ENCODE measurements at regions not wholly inside any gene's neighbourhood (a gene's known extent, or its start where the extent isn't known, plus 50 kb on each side); places are given as distances from the start of the nearest gene placed in this dataset.
"Not testable (repeated sequence)": the region's sequence is repeated elsewhere in the genome, so short reads cannot be mapped to it uniquely, and the experiment has no call there.

DNA sequence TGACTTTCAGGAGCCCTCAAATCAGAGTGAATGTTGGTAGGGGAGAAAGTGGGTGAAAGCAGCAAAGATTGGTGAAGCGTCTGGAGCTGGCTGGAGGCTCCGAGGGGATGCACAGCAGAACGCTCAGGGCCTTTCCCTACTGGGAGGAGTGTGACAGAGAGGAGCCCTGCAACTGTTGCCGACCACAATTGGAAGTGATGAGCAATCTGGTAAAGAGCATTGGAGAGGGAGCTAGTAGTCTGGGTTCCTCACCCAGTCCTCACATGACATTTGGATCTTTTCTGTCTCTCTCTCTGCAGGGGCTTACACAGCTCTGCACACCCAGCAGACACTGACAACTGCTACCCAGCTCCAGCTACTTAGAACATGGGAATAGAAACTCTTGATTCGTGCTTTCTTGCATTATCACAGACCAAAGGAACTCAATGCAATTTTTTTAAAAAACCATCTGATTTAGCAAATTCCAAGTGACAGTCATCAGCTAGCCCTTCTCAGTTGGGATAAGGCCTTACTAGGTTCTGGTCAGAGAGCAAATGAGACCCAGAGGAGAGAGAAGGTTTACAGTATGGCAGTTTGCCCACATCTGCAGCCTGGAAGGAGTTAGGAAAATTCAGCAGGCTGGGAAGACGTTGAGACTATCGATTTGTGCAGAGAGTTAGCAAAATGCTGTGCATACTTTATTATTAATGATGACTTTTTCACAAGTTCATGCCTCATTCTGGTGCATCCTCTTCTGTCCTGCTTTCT is 278.0 kb upstream of the PLET1 start:
- intact Hi-C loops (cut with DNase I), result no loop called here
- whole genome bisulfite sequencing, 3 donors, result 70 to 76% (median 74%) methylated on average over 7 of the region's 7 CpGs
- H3K4me3 ChIP-seq, result no peak overlapping the region
- TF ChIP-seq POLR2A (IDR thresholded peaks at IDR 0.05), result no peak
- TF ChIP-seq EP300 (IDR thresholded peaks at IDR 0.05), result no peak
- TF ChIP-seq, protein P1, sequence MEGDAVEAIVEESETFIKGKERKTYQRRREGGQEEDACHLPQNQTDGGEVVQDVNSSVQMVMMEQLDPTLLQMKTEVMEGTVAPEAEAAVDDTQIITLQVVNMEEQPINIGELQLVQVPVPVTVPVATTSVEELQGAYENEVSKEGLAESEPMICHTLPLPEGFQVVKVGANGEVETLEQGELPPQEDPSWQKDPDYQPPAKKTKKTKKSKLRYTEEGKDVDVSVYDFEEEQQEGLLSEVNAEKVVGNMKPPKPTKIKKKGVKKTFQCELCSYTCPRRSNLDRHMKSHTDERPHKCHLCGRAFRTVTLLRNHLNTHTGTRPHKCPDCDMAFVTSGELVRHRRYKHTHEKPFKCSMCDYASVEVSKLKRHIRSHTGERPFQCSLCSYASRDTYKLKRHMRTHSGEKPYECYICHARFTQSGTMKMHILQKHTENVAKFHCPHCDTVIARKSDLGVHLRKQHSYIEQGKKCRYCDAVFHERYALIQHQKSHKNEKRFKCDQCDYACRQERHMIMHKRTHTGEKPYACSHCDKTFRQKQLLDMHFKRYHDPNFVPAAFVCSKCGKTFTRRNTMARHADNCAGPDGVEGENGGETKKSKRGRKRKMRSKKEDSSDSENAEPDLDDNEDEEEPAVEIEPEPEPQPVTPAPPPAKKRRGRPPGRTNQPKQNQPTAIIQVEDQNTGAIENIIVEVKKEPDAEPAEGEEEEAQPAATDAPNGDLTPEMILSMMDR (IDR thresholded peaks at IDR 0.05), result no peak
- H3K27ac ChIP-seq, result no peak overlapping the region
- no peaks in the 10 kb centered on the region for H3K36me3 ChIP-seq
- H3K4me1 ChIP-seq (ENCODE audit: insufficient read depth), result no peaks in the 10 kb centered on the region
- no peaks in the 10 kb centered on the region for H3K9me3 ChIP-seq
- DNase-seq, result no peak
- H3K27me3 ChIP-seq, result no peaks in the 10 kb centered on the region

DNA sequence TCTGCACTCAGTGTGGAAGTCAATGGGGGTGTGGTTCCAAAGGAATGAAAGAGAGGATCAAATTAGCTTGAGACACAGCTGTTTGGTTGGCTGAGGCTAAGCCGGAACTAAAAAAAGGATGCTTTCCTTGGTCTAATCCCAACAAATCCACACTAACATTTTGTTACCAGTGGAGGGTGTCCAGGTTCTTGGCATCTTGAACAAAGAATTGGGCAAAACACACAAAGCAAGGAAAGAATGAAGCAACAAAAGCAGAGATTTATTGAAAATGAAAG is 278.6 kb upstream of the PLET1 start:
- H3K4me3 ChIP-seq; DNase-seq; H3K27me3 ChIP-seq; H3K4me1 ChIP-seq (ENCODE audit: insufficient read depth); intact Hi-C loops (cut with DNase I); H3K9me3 ChIP-seq; H3K27ac ChIP-seq; H3K36me3 ChIP-seq: not testable (repeated sequence)
- WGBS, 3 donors, result 13 to 39% (median 15%) methylated on average over 1 of the region's 1 CpG

DNA sequence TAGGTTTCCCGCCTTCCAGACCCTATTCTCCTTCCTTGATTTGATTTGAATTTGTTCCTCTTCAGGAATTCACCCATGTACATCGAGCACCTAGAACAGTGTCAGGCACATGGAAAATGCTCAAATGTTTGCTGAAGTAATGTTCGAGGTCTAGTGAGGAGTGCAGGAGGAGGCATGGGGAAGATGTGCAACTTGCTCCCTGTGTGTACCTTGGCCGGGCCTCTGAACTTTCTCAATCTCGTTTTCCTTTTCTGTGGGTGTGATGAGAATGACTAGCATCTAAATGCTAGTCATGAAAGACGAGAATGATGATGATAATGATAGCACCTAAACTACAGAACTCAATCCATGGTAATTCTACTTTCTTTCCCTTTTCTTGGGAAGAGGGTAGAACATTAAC is 279.1 kb upstream of the PLET1 start:
- no peaks in the 10 kb centered on the region for H3K9me3 ChIP-seq
- TF ChIP-seq EP300 (IDR thresholded peaks at IDR 0.05), result no peak
- TF ChIP-seq, protein P1 (IDR thresholded peaks at IDR 0.05), result no peak
- no peak for TF ChIP-seq POLR2A (IDR thresholded peaks at IDR 0.05)
- DNase-seq, result no peak
- intact Hi-C loops (cut with DNase I), result no loop called here
- WGBS, 3 donors, result 87 to 93% (median 88%) methylated on average over 6 of the region's 6 CpGs
- no peak overlapping the region for H3K27ac ChIP-seq
- H3K27me3 ChIP-seq, result no peaks in the 10 kb centered on the region
- no peak overlapping the region for H3K4me3 ChIP-seq
- no peaks in the 10 kb centered on the region for H3K36me3 ChIP-seq
- H3K4me1 ChIP-seq (ENCODE audit: insufficient read depth), result no peaks in the 10 kb centered on the region

DNA sequence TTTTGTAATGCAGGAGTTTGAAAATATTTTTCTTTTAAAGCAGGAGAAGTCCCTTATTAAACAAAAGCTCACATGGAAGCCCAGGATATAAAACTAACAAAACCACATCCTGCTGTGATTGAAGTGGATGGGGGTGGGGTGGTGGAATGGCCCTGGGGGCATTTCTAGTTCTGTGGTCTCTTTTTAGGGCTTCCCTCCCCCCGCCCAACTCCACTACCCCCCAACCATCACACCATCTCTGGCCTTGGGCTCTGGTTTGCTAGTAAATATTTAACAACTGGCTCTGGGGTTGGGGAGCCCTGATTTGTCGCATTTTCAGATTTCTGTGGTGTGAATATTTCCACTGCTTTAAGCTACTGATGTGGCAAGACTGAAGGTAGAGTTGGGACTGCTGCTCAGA is 279.6 kb upstream of the PLET1 start:
- Histone ChIP-seq H3K36me3 (no peaks in the 10 kb centered on the region), H3K27me3 (no peaks in the 10 kb centered on the region), H3K4me1 (ENCODE audit: insufficient read depth) (no peaks in the 10 kb centered on the region), H3K9me3 (no peaks in the 10 kb centered on the region), H3K27ac (no peak overlapping the region), H3K4me3 (no peak overlapping the region)
- DNase-seq, result no peak
- TF ChIP-seq EP300 (IDR thresholded peaks at IDR 0.05) (no peak), POLR2A (IDR thresholded peaks at IDR 0.05) (no peak)
- TF ChIP-seq, protein P1 (IDR thresholded peaks at IDR 0.05), result no peak
- intact Hi-C loops (cut with DNase I), result no loop called here
- WGBS, 3 donors, result 80 to 89% (median 88%) methylated on average over 2 of the region's 2 CpGs

DNA sequence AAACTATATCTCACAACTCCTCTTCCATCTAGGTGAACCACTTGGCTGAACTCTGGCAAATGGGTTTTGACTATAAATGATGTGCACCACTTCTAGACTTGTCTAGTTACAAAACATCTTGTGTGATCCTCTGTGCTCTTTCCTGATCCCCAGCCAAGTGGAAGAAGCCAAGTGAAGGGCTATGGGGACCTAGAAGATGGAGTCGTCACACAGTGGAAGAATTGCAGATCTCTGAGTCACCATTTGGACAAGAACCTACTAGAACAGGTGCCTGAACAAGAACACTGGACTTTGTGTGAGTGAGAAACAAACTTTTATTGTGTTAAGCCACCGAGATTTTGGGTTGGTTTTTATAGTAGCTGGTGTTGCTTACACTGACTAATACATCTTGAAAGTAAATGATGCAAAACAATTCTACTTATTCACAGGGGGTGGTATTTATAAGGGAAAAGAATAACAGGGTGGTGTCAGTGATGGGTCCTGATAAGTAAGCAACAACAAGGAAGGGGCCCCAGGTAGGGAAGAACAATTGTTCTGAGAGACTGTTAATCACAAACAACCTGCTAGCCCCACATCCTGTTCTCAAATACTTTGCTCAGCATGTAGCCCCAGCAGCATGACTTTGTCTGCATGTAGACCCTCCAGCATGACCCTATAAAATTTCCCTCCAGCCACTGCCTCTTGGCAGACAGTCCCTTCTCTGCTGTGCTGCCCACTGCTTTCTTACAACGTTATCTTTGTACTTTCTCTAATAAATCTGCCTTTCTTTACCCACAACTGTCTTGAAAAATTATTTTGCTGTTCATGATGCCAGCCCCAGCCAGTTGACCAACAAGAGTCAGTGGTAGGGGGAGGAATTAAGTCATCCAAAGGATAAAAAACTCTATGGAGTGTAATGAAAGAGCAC is 280.7 kb upstream of the PLET1 start:
- Histone ChIP-seq H3K9me3 (no peaks in the 10 kb centered on the region), H3K36me3 (no peaks in the 10 kb centered on the region), H3K27me3 (no peaks in the 10 kb centered on the region), H3K4me1 (ENCODE audit: insufficient read depth) (no peaks in the 10 kb centered on the region), H3K4me3 (no peak overlapping the region), H3K27ac (no peak overlapping the region)
- WGBS, 3 donors, result 74 to 78% (median 78%) methylated on average over 3 of the region's 3 CpGs
- DNase-seq, result no peak
- TF ChIP-seq POLR2A (IDR thresholded peaks at IDR 0.05) (no peak), EP300 (IDR thresholded peaks at IDR 0.05) (no peak)
- TF ChIP-seq, protein P1 (IDR thresholded peaks at IDR 0.05), result no peak
- intact Hi-C loops (cut with DNase I), result no loop called here

All from ovary (tissue), 7 donors.